ENCODE measurements at regions not wholly inside any gene's neighbourhood (a gene's known extent, or its start where the extent isn't known, plus 50 kb on each side); places are given as distances from the start of the nearest gene placed in this dataset.

DNA sequence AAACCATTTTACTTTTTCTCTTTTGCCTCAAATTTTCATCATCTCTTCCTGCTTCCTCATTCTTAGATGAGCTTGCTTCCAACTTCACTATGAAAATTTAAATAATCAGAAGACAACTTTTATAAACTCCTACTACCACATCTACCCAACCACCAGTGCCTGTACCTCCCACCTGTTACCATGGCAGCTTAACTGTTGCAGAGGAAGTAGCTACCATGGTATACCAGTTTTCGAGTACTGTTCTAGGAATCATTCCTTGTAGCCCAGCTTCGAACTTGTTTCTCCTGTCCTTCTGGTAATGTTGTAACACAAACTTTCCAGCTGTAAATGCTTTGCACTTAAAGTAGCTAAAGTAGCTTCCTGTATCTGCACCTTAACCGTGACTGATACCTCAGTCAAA lies 266.8 kb upstream of the NREP start:
- TF ChIP-seq CTCF (conservative IDR thresholded peaks at IDR 0.05) (no peak), EZH2 (IDR thresholded peaks at IDR 0.05; ENCODE audit: low read depth) (no peak)
